HEK293 (cell line): ENCODE measurements at regions not wholly inside any gene's neighbourhood (a gene's known extent, or its start where the extent isn't known, plus 50 kb on each side); places are given as distances from the start of the nearest gene placed in this dataset.

Source experiments
- MYNN ChIP-seq: fragments of 450-650 bp; formaldehyde crosslinking; IDR thresholded peaks from 2 replicates; pipeline ENCODE4 v1.5.1; 2016; ENCODE audit warnings: missing biosample characterization, missing genetic modification characterization, borderline replicate concordance
- YY1 ChIP-seq: fragments of 450-650 bp; formaldehyde crosslinking; IDR thresholded peaks from 2 replicates; pipeline ENCODE4 v1.5.1; 2018; ENCODE audit warnings: missing biosample characterization, missing genetic modification characterization
- ZNF558 ChIP-seq: fragments of 450-650 bp; formaldehyde crosslinking; IDR thresholded peaks from 2 replicates; pipeline ENCODE4 v1.5.1; 2016; ENCODE audit warnings: missing biosample characterization, missing genetic modification characterization
- TF ChIP-seq, protein P1 (sequence below): fragments of 450-650 bp; formaldehyde crosslinking; conservative IDR thresholded peaks from 2 replicates; pipeline ENCODE4 v1.5.1; 2016; ENCODE audit warnings: low read depth, missing biosample characterization, missing genetic modification characterization
- TF ChIP-seq, protein P2 (sequence below): fragments of 450-650 bp; formaldehyde crosslinking; IDR thresholded peaks from 2 replicates; pipeline ENCODE4 v1.5.1; 2017; ENCODE audit warnings: missing biosample characterization, missing genetic modification characterization
- TF ChIP-seq, protein P3 (sequence below): fragments of 450-650 bp; formaldehyde crosslinking; IDR thresholded peaks from 2 replicates; pipeline ENCODE4 v1.5.1; 2016; ENCODE audit warnings: missing biosample characterization, missing genetic modification characterization

DNA sequence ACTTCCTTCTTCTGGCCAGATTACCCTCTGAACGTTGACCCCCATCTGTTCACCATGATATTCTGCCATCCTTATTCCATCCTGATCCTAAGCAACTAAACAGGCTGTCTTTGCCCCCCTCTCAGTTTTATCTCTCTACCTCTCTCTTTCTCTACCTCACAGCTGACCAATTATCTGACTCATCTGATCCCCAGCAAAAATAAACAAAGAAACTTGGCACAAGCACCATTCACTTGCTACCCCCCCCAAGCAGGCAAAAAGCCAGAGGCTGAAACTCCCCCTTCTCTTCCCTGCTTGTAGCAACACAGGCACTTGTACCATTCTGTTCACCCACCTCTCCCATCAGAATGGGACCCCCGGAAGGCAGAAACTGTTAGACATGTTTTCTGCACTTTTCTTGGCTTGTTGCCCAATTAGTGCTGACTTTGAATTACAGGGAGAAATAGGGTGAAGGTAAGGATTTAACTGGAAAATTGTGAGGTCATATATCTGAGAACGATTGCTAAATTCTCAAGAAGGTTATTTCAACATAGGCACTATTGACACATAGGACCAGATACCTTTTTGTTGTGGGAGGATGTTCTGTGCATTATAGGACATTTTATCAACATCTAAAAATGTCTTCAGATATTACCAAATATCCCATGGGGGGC, 163.2 kb downstream of the TOX3 start:
- TF ChIP-seq MYNN (tag by site-specific recombination) (no peak), ZNF558 (tag by site-specific recombination) (no peak), YY1 (tag by site-specific recombination) (no peak)
- TF ChIP-seq, protein P1, sequence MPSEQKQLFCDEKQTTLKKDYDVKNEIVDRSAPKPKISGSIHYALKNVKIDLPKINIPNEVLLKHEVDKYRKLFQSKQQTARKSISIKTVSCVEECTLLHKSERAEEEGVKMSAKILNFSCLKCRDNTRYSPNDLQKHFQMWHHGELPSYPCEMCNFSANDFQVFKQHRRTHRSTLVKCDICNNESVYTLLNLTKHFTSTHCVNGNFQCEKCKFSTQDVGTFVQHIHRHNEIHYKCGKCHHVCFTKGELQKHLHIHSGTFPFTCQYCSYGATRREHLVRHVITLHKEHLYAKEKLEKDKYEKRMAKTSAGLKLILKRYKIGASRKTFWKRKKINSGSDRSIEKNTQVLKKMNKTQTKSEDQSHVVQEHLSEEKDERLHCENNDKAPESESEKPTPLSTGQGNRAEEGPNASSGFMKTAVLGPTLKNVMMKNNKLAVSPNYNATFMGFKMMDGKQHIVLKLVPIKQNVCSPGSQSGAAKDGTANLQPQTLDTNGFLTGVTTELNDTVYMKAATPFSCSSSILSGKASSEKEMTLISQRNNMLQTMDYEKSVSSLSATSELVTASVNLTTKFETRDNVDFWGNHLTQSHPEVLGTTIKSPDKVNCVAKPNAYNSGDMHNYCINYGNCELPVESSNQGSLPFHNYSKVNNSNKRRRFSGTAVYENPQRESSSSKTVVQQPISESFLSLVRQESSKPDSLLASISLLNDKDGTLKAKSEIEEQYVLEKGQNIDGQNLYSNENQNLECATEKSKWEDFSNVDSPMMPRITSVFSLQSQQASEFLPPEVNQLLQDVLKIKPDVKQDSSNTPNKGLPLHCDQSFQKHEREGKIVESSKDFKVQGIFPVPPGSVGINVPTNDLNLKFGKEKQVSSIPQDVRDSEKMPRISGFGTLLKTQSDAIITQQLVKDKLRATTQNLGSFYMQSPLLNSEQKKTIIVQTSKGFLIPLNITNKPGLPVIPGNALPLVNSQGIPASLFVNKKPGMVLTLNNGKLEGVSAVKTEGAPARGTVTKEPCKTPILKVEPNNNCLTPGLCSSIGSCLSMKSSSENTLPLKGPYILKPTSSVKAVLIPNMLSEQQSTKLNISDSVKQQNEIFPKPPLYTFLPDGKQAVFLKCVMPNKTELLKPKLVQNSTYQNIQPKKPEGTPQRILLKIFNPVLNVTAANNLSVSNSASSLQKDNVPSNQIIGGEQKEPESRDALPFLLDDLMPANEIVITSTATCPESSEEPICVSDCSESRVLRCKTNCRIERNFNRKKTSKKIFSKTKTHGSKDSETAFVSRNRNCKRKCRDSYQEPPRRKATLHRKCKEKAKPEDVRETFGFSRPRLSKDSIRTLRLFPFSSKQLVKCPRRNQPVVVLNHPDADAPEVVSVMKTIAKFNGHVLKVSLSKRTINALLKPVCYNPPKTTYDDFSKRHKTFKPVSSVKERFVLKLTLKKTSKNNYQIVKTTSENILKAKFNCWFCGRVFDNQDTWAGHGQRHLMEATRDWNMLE (tag by site-specific recombination), result no peak
- TF ChIP-seq, protein P2, sequence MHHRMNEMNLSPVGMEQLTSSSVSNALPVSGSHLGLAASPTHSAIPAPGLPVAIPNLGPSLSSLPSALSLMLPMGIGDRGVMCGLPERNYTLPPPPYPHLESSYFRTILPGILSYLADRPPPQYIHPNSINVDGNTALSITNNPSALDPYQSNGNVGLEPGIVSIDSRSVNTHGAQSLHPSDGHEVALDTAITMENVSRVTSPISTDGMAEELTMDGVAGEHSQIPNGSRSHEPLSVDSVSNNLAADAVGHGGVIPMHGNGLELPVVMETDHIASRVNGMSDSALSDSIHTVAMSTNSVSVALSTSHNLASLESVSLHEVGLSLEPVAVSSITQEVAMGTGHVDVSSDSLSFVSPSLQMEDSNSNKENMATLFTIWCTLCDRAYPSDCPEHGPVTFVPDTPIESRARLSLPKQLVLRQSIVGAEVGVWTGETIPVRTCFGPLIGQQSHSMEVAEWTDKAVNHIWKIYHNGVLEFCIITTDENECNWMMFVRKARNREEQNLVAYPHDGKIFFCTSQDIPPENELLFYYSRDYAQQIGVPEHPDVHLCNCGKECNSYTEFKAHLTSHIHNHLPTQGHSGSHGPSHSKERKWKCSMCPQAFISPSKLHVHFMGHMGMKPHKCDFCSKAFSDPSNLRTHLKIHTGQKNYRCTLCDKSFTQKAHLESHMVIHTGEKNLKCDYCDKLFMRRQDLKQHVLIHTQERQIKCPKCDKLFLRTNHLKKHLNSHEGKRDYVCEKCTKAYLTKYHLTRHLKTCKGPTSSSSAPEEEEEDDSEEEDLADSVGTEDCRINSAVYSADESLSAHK (tag by site-specific recombination), result no peak
- TF ChIP-seq, protein P3, sequence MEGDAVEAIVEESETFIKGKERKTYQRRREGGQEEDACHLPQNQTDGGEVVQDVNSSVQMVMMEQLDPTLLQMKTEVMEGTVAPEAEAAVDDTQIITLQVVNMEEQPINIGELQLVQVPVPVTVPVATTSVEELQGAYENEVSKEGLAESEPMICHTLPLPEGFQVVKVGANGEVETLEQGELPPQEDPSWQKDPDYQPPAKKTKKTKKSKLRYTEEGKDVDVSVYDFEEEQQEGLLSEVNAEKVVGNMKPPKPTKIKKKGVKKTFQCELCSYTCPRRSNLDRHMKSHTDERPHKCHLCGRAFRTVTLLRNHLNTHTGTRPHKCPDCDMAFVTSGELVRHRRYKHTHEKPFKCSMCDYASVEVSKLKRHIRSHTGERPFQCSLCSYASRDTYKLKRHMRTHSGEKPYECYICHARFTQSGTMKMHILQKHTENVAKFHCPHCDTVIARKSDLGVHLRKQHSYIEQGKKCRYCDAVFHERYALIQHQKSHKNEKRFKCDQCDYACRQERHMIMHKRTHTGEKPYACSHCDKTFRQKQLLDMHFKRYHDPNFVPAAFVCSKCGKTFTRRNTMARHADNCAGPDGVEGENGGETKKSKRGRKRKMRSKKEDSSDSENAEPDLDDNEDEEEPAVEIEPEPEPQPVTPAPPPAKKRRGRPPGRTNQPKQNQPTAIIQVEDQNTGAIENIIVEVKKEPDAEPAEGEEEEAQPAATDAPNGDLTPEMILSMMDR (tag by site-specific recombination), result no peak
